NCI-H1092 treated with DMSO at 0.1 percent for 48 hours (cell line): ENCODE measurements at regions not wholly inside any gene's neighbourhood (a gene's known extent, or its start where the extent isn't known, plus 50 kb on each side); places are given as distances from the start of the nearest gene placed in this dataset.

ENCODE experiments used
- DNase-seq: peaks from one replicate; lab custom pipeline; 2025; lab: John Stamatoyannopoulos, UW

GRCh38 chr2:221100467-221101089, 471.5 kb downstream of the EPHA4 start:
- DNase-seq, result no peak

- DNase-seq, result no peak
Observed at GRCh38 chr2:221102896-221103688, 469.0 kb downstream of the EPHA4 start.

GRCh38 chr2:221103930-221104329, 468.2 kb downstream of the EPHA4 start:
- DNase-seq, result no peak

GRCh38 chr2:221104361-221104811, 467.7 kb downstream of the EPHA4 start:
- peak; percentile 31 for DNase-seq

DNA sequence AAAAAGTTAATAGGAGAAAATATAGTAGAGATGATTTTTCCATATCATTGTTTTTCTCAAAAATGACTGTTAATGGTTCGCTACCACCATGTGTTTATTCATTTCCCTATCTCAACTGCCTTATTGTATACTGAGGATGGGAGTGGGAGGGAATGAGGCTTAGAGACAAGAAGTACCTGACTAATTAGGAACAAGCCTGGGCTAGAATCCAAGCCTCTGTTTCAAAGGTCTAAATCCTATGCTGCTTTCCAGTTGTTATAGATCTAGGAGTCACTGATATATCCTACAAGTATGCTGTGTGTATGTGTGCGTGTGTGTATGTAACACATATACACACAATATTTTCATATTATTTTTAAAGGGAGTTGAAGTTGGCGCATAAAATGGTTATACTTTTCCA, 465.9 kb downstream of the EPHA4 start:
- no peak for DNase-seq

- no peak for DNase-seq
Observed at GRCh38 chr2:221107424-221107823, 464.7 kb downstream of the EPHA4 start.

GRCh38 chr2:221109552-221109951, 462.6 kb downstream of the EPHA4 start:
- DNase-seq, result no peak

DNA sequence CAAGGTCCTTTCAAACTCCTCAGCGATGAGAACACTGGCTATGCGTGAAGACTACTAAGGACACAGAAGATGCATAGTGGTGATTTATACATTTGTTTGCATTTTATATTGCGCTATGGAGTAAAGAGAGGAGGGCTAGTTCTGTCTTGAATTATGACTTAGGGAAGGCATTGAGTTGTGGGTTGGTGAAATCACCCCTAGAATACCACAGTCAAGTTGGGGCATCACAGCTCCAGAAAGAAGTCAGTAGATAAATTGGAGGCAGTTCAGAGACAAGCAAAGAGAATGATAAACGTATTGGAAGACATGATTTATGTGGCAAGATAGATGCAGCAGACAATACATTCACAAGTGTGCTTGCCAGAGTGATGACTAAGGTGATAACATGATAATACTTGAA, 460.4 kb downstream of the EPHA4 start:
- DNase-seq, result no peak

- no peak for DNase-seq
Observed at GRCh38 chr2:221112744-221113143, 459.4 kb downstream of the EPHA4 start.

DNA sequence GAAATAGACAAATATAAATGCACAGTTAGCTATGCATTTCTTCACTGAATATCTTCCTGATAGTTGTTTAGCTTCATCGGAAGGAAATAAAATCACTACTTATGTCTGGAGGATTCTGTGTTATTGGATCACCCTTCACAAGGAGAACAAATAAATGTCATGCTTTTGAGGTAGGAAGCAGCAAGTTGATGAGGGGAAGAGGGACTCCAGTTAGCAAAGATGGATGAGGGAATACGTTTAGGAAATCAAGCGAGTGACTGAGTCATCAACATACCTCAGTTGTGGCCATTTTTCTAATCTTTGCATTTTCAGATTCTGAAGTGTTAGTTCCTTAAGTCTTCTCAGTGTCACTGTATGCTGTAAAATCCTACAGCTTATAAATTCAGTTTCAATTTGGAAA, 456.2 kb downstream of the EPHA4 start:
- no peak for DNase-seq

DNA sequence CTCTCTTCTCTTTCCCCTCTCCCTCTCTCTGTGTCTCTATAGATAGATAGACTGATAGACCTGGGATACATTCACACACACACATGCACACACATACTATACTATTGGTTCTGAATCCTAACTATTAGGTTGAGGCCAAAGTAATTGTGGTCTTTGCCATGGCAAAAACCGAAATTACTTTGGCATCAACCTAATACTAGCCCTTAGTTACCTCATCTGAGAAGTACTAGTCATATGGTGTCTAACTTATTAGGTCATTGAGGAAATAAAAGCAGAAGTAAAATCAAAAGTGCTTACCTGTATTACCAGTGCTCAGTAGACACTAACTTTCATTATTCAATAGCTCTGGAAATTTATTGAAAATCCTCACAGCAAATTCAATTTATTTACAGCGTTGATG, 451.5 kb downstream of the EPHA4 start:
- no peak for DNase-seq

DNA sequence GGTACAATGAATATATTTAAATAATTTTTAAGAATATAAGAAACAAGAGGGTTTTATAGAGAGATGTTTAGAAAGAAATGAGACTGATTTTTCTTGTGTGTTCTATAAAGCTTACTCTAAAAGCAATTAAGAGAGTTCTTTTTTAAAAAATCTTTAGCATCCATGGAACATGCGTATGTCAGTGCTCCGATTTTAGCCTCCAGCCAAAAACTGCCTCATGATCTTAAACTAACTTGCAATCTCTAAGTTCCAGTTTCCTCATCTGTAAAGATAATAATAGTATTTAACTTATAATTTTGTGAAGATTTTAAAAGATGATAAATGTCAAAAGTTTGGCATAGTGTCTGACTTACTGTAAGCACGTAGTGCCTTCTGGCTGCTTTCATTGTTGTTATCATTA, 448.7 kb downstream of the EPHA4 start:
- DNase-seq, result no peak

DNA sequence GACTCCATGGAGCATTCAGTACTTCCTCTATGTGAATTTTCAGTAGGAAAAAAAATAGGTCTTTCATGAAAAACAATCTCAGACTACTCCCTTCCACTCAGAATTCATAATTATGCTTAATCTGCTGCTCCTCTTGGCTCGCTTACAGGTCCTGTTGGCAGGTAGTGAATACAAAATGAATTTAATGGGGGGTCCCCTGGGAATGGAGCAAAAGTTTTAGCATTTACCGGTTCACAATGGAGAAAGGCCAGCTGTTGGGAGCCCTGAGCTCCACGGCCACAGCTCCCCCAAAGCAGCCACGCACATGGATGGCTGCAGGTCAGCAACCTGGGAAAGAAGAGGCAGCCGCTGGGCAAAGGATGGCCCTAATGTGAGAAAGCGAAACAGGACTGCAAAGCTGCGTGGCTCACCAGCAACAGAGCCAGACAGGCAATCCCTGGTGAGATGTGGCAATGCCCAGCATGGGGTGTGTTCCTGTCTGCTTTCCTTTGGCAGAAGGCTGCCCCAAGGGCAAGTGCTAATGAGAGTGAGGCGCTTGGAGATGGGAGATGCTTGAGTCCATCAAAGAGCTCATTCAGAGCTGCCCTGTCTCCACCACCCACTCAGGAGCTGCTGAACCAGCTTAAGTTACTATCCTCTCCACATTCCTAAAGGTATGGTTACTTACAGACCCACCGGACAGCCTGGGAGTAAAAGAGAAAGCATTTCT, 447.4 kb downstream of the EPHA4 start:
- DNase-seq, result peak; percentile 67

DNA sequence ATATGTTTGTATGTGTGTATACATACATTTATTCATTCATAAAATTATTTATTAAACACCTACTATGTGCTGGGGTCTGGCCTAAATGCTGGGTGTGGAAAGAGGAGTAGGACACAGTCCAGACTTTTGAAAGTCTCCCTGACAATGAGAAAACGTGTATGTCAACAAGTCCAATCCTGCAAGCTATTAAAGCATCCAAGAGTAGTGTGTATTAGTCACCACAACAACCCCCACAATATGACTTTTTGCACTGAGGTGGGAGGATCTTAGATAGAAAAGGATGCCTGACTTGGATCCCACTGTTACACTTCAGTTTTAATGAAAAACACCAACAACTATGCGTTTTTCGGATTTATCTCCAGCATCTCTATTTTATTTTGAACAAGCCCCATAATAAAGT, 446.4 kb downstream of the EPHA4 start:
- no peak for DNase-seq

GRCh38 chr2:221129657-221130056, 442.4 kb downstream of the EPHA4 start:
- no peak for DNase-seq

DNA sequence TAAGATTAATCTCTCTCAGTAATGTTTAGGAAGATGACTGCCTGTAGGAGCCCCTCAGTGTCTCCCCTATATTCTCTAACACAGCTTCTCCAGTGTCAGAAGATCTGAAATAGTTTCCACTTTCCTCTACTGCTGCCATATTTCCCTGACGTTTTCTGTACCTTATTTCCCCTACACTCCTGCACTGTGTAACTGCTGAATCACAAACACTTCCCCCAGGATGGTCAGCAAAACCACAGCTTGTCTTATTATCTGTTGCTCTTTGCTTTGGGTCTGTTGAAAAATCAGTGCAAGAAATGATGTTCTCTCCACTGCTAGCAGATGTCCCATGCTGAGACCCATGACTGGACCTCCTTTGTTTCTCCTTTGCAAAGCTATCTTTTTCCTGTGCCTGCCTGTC, 441.7 kb downstream of the EPHA4 start:
- DNase-seq, result no peak

DNA sequence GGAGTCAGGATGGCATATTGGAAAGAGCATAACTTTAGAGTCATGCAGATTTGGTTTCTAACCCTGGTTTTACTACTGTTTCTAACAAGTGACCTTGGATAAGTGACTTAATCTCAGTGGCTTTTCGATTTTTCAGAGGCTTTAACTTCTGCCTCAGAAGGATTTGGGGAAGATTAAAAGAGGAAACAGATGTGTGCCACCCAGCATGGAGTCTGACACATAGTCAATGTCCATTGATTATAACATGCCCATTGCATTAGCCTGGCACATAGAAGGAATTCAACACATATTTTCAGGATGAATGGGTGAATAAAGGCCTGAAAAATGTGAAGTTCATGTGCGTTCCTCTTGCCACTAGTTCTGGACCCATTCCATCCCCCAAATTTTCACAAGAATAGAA, 438.2 kb downstream of the EPHA4 start:
- DNase-seq, result no peak

GRCh38 chr2:221134718-221135117, 437.4 kb downstream of the EPHA4 start:
- no peak for DNase-seq

GRCh38 chr2:221135699-221136098, 436.4 kb downstream of the EPHA4 start:
- no peak for DNase-seq

DNA sequence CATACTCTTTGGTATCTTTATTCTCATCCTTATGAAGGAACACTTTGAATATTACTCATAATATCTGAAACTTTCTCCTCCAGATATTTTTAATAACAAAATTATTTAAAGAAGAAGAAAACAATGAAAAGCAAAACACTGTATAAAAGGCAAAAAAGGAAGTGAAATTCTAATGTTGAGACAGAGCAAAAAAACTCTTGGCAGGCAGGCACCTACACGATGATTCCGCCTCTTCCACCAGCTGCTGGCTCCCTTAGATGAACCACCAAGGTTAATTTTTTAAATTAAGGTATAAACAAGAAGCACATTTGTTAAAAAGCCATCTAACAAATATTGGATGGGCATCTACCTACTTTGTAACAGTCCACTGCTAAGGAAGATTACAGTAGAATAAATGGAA, 434.7 kb downstream of the EPHA4 start:
- DNase-seq, result no peak

GRCh38 chr2:221142341-221142740, 429.8 kb downstream of the EPHA4 start:
- no peak for DNase-seq

- no peak for DNase-seq
Observed at GRCh38 chr2:221143231-221143630, 428.9 kb downstream of the EPHA4 start.

DNA sequence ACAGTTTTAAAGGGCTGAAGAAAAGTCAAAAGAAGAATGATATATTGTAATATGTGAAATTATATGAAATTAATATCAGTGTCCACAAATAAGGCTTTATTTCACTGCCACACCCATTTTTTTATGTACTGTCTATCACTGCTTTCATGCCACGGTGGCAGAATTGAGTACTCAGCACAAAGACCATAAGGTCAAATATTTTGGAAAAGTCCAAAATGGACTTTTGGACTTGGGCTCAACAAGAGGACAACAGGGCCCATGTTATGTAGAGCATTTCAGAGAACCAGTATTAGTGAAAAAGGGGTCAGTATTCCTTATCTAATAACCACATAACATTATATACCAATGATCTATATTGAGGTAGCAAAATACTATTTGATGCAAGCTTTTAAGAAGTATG, 427.2 kb downstream of the EPHA4 start:
- DNase-seq, result no peak
